ENCODE measurements at regions not wholly inside any gene's neighbourhood (a gene's known extent, or its start where the extent isn't known, plus 50 kb on each side); places are given as distances from the start of the nearest gene placed in this dataset.
A peak's percentile ranks its signal among the peaks of the same experiment; 100 is the strongest.

DNA sequence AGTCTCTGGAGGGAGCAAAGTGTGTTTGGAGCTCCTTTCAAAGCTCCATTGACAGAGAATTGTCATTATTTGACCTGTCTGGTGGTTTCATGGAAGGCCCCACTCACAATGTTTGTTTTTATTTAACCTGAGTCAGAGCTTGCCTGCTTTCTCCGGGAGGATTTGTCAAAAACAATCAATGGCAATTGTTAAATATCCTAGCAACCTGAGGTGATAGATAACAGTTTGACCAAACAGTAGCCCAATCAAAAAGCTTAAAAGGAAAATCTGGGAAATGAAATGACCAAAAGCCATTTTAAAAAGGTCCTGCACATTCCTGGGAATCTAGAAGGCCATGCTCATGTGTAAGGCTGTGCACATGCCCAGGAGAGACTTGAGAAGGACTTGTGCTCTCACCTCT lies 177.2 kb upstream of the POC5 start:
- Histone ChIP-seq H3K4me1 (no peaks in the 10 kb centered on the region), H3K27ac (no peak overlapping the region), H3K27me3 (no peaks in the 10 kb centered on the region), H3K9me3 (no peaks in the 10 kb centered on the region), H3K4me3 (replicated peaks in 1 of 3) (no peak overlapping the region), H3K36me3 (no peaks in the 10 kb centered on the region)
- intact Hi-C loops (cut with DNase I) = no loop called here
- DNase-seq = no peak
- TF ChIP-seq POLR2A (IDR thresholded peaks at IDR 0.05) = no peak
- TF ChIP-seq, protein P1, sequence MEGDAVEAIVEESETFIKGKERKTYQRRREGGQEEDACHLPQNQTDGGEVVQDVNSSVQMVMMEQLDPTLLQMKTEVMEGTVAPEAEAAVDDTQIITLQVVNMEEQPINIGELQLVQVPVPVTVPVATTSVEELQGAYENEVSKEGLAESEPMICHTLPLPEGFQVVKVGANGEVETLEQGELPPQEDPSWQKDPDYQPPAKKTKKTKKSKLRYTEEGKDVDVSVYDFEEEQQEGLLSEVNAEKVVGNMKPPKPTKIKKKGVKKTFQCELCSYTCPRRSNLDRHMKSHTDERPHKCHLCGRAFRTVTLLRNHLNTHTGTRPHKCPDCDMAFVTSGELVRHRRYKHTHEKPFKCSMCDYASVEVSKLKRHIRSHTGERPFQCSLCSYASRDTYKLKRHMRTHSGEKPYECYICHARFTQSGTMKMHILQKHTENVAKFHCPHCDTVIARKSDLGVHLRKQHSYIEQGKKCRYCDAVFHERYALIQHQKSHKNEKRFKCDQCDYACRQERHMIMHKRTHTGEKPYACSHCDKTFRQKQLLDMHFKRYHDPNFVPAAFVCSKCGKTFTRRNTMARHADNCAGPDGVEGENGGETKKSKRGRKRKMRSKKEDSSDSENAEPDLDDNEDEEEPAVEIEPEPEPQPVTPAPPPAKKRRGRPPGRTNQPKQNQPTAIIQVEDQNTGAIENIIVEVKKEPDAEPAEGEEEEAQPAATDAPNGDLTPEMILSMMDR (IDR thresholded peaks at IDR 0.05) = no peak
- WGBS, 2 donors = 68 to 71% methylated on average over 1 of the region's 1 CpG

DNA sequence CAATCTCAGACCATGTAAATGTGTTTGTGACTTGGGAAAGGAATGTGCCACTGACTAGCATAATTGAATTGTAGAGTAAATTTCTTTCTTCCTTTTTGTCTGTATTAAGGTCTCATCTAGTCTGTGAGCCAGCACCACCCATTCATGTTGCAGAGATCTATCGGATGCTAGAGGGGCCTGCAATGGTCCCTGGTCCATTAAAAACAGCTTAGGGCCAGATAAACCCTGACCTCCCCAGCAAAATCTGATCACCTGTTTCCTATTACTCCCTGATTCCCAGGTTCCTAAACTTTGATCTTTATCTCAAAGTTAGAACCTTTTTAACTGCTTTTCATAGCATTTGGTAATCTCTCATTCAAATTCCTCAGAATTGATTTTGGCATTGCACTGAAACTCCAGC lies 174.5 kb upstream of the POC5 start:
- DNase-seq = no peak
- WGBS, 2 donors = 70 to 77% methylated on average over 1 of the region's 1 CpG
- Histone ChIP-seq H3K4me1 (no peaks in the 10 kb centered on the region), H3K36me3 (no peaks in the 10 kb centered on the region), H3K27me3 (no peaks in the 10 kb centered on the region), H3K27ac (no peak overlapping the region), H3K9me3 (no peaks in the 10 kb centered on the region), H3K4me3 (replicated peaks in 1 of 3) (no peak overlapping the region)
- TF ChIP-seq, protein P1 (IDR thresholded peaks at IDR 0.05) = no peak
- no peak for TF ChIP-seq POLR2A (IDR thresholded peaks at IDR 0.05)
- intact Hi-C loops (cut with DNase I) = no loop called here

DNA sequence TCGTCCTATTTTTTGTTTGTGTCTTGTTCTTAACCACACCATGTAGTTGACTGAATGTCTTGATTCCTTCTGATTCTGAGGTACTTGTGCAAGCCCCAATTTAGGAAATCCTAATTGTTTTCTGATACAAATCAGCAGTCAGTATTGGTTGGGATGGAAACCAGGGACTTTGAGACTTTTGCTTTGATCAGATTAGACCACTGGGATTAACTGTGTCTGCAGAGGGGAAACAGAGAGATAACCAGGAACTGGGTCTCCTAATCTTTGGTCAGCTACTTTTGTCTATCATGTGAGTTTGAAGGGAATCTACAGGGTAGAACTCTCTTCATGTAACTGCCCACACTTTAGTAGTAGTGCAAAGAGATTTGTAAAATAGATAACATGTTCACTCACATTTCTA lies 173.8 kb upstream of the POC5 start:
- Histone ChIP-seq H3K36me3 (no peaks in the 10 kb centered on the region), H3K9me3 (no peaks in the 10 kb centered on the region), H3K4me3 (replicated peaks in 1 of 3) (no peak overlapping the region), H3K4me1 (no peaks in the 10 kb centered on the region), H3K27me3 (no peaks in the 10 kb centered on the region), H3K27ac (no peak overlapping the region)
- no peak for DNase-seq
- intact Hi-C loops (cut with DNase I) = no loop called here
- 71 to 86% methylated on average over 1 of the region's 1 CpG for WGBS, 2 donors
- TF ChIP-seq POLR2A (IDR thresholded peaks at IDR 0.05) = no peak
- TF ChIP-seq, protein P1 (IDR thresholded peaks at IDR 0.05) = no peak

DNA sequence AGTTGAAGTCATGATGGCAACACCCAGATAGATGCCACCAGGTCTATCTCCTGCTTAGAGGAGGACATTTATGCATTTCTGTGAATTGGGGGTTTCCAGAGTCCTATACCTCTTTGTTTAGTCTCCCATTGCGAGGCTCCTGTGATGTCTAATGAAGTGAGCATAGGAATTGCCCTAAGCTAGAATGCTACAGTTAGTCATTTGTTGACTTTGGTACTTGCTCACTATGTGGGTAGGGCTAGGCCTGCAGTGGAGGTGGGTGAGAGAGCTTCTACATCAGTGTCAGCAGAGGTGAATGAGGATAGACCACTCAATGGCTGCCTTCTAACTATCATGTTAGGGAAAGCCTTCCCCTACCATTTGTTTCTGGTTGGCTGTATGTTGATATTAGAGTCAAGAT lies 173.3 kb upstream of the POC5 start:
- Histone ChIP-seq H3K4me3 (replicated peaks in 1 of 3) (no peak overlapping the region), H3K9me3 (no peaks in the 10 kb centered on the region), H3K36me3 (no peaks in the 10 kb centered on the region), H3K4me1 (no peaks in the 10 kb centered on the region), H3K27me3 (no peaks in the 10 kb centered on the region), H3K27ac (no peak overlapping the region)
- TF ChIP-seq POLR2A (IDR thresholded peaks at IDR 0.05) = no peak
- TF ChIP-seq, protein P1 (IDR thresholded peaks at IDR 0.05) = no peak
- 89 to 91% methylated on average over 1 of the region's 1 CpG for WGBS, 2 donors
- no peak for DNase-seq
- intact Hi-C loops (cut with DNase I) = no loop called here

DNA sequence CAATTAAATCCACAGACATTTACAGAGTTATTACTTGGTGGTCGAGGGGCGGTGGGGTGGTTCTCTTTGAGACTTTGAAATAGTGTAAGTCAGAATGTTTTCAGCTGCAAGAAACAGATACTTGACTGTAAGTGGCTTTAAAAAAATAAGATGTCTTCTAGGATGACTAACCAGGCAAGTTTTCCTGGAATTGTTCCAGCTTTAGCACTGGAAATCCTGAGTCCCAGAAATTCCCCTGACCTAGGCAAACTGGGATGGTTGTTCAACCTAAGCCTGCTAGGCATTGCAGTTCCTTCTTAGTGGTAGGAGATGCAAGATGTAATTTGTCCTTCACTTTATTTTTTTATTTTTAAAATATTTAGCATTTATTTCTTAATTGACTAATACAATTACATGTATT lies 169.5 kb upstream of the POC5 start:
- Histone ChIP-seq H3K27me3 (no peaks in the 10 kb centered on the region), H3K36me3 (no peaks in the 10 kb centered on the region), H3K27ac (peak overlapping the region in 1 of 3 donors; percentile 23), H3K4me3 (replicated peaks in 1 of 3) (no peak overlapping the region), H3K4me1 (no peaks in the 10 kb centered on the region), H3K9me3 (no peaks in the 10 kb centered on the region)
- WGBS, 2 donors = 25 to 31% methylated on average over 2 of the region's 2 CpGs
- peak; percentile 2 for DNase-seq
- TF ChIP-seq, protein P1 (IDR thresholded peaks at IDR 0.05) = no peak
- no peak for TF ChIP-seq POLR2A (IDR thresholded peaks at IDR 0.05)
- intact Hi-C loops (cut with DNase I) = no loop called here

Measured in thyroid gland (tissue), 4 donors.